ENCODE measurements at regions not wholly inside any gene's neighbourhood (a gene's known extent, or its start where the extent isn't known, plus 50 kb on each side); places are given as distances from the start of the nearest gene placed in this dataset.

DNA sequence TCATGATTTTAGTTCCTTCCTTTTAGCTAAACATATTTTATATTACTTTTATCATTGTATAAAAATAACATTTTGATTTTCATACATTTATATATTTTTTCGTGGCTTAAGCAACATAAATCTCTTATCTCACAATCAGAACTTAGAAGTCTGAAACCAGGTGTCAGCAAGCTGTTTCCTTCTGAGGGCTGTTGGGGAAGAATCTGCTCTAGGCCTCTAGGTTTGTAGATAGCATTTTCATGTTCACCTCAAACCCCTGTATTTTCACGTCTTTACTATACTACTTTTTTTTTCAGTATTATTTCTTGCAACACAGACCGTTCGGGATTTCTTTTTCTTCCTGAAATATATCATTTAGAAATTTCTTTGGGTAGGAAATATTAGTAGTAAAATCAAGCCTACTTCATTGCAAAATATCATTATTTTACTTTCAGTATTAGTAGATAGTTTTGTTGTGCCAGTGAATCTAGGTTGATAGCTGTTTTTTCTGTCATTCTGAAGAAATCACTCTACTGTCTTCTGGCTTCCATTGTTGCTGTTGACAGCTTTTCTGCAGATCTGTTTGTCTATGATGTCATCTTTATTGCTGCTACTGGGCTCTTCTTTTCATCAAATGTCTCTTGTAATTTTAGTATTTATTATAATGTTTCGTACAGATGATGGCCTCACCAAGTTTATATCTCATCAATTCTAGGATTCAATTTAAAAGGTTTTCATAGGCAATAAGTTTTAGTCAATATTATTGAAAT lies 756.3 kb downstream of the VGLL3 start:
- Histone ChIP-seq H3K4me3 (no peak overlapping the region), H2AFZ (replicated peaks) (no peak overlapping the region), H3K9ac (no peak overlapping the region), H3K79me2 (ENCODE audit: low read depth) (no peaks in the 10 kb centered on the region), H3K9me3 (ENCODE audit: low read depth) (no peaks in the 10 kb centered on the region), H3K36me3 (no peaks in the 10 kb centered on the region), H3K4me2 (no peak overlapping the region), H4K20me1 (ENCODE audit: low read depth) (no peaks in the 10 kb centered on the region), H3K4me1 (no peaks in the 10 kb centered on the region), H3K27me3 (no peaks in the 10 kb centered on the region), H3F3A (ENCODE audit: low read depth) (no peaks in the 10 kb centered on the region), H3K27ac (no peak overlapping the region)
- TF ChIP-seq CTCF (IDR thresholded peaks at IDR 0.05) (no peak), EZH2 (IDR thresholded peaks at IDR 0.05) (no peak), EZH2phosphoT487 (IDR thresholded peaks at IDR 0.05) (no peak)
- H3K27me3 Mint-ChIP-seq (ENCODE audit: insufficient read depth, low read depth), result no peaks in the 10 kb centered on the region
- H3K4me3 Mint-ChIP-seq, result no peak overlapping the region
- DNase-seq (ENCODE audit: low spot score), result no peak
- H3K4me1 Mint-ChIP-seq, result no peaks in the 10 kb centered on the region
- H3K36me3 Mint-ChIP-seq, result no peaks in the 10 kb centered on the region
- H3K9me3 Mint-ChIP-seq, result no peaks in the 10 kb centered on the region
- no peak overlapping the region for H3K27ac Mint-ChIP-seq

DNA sequence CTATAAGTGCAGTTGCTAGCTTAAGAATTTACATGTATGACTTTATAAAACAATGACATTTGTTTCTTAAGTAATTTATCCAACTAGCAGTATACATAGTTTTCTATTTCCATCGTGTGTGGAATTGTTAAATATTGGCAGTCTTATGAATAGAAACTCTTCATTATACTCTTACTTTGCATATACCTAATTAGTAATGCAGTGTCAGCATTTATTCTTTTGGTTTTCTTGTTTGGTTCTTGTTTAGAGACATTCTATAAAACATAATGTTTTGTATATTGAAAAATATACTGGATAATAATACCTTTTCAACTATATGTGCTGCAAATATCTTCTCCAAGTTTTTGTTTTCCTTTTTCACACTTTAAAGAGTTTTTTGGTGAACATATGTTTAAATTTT lies 760.2 kb downstream of the VGLL3 start:
- no peaks in the 10 kb centered on the region for H4K20me1 ChIP-seq (ENCODE audit: low read depth)
- no peaks in the 10 kb centered on the region for H3F3A ChIP-seq (ENCODE audit: low read depth)
- H3K9ac ChIP-seq, result no peak overlapping the region
- no peaks in the 10 kb centered on the region for H3K27me3 Mint-ChIP-seq (ENCODE audit: insufficient read depth, low read depth)
- no peaks in the 10 kb centered on the region for H3K27me3 ChIP-seq
- no peaks in the 10 kb centered on the region for H3K36me3 Mint-ChIP-seq
- peaks cover 3% of the 10 kb centered on the region for H3K4me1 Mint-ChIP-seq
- no peak overlapping the region for H3K27ac Mint-ChIP-seq
- no peak overlapping the region for H3K4me2 ChIP-seq
- H3K9me3 Mint-ChIP-seq, result no peaks in the 10 kb centered on the region
- H3K36me3 ChIP-seq, result no peaks in the 10 kb centered on the region
- no peak overlapping the region for H2AFZ ChIP-seq (replicated peaks)
- no peak overlapping the region for H3K4me3 ChIP-seq
- no peaks in the 10 kb centered on the region for H3K79me2 ChIP-seq (ENCODE audit: low read depth)
- H3K4me1 ChIP-seq, result no peaks in the 10 kb centered on the region
- H3K27ac ChIP-seq, result no peak overlapping the region
- TF ChIP-seq CTCF (IDR thresholded peaks at IDR 0.05), result no peak
- no peak for TF ChIP-seq EZH2 (IDR thresholded peaks at IDR 0.05)
- no peak for TF ChIP-seq EZH2phosphoT487 (IDR thresholded peaks at IDR 0.05)
- DNase-seq (ENCODE audit: low spot score), result no peak
- H3K9me3 ChIP-seq (ENCODE audit: low read depth), result no peaks in the 10 kb centered on the region
- no peak overlapping the region for H3K4me3 Mint-ChIP-seq

DNA sequence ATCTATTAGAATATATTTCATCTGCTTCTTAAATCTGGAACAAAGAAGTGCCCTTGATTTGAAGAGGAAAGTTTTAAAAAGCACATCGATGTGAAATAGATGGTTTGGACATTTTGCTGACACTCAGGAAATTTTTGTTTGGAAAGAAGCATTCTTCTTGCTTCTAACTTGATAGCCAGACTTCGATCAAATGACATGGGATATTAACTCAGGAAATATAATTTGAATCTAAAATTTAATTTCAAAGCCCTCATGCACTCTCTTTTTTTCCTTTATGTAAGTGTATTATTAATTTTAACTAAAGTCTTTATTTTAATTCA lies 761.2 kb downstream of the VGLL3 start:
- Mint-ChIP-seq H3K36me3 (no peaks in the 10 kb centered on the region), H3K27ac (no peak overlapping the region), H3K9me3 (no peaks in the 10 kb centered on the region), H3K4me1 (peaks cover 3% of the 10 kb centered on the region), H3K4me3 (no peak overlapping the region), H3K27me3 (ENCODE audit: insufficient read depth, low read depth) (no peaks in the 10 kb centered on the region)
- Histone ChIP-seq H3K4me1 (no peaks in the 10 kb centered on the region), H3F3A (ENCODE audit: low read depth) (no peaks in the 10 kb centered on the region), H3K4me3 (no peak overlapping the region), H3K27me3 (no peaks in the 10 kb centered on the region), H4K20me1 (ENCODE audit: low read depth) (no peaks in the 10 kb centered on the region), H3K9ac (no peak overlapping the region), H3K4me2 (no peak overlapping the region), H3K79me2 (ENCODE audit: low read depth) (no peaks in the 10 kb centered on the region), H3K27ac (no peak overlapping the region), H3K36me3 (no peaks in the 10 kb centered on the region), H2AFZ (replicated peaks) (no peak overlapping the region), H3K9me3 (ENCODE audit: low read depth) (no peaks in the 10 kb centered on the region)
- TF ChIP-seq EZH2phosphoT487 (IDR thresholded peaks at IDR 0.05) (no peak), CTCF (IDR thresholded peaks at IDR 0.05) (no peak), EZH2 (IDR thresholded peaks at IDR 0.05) (no peak)
- DNase-seq (ENCODE audit: low spot score), result no peak
